ENCODE measurements at regions not wholly inside any gene's neighbourhood (a gene's known extent, or its start where the extent isn't known, plus 50 kb on each side); places are given as distances from the start of the nearest gene placed in this dataset.

- Histone ChIP-seq H3K27me3 (ENCODE audit: control insufficient read depth in 2 of 2, insufficient read depth in 2 of 2, low read length in 2 of 2) (no peaks in the 10 kb centered on the region), H3K4me2 (ENCODE audit: insufficient read depth, low read length) (no peak overlapping the region), H3K79me2 (ENCODE audit: control insufficient read depth, insufficient read depth, low read length) (no peaks in the 10 kb centered on the region), H3K4me1 (ENCODE audit: control insufficient read depth, extremely low read depth, insufficient read depth, low read length) (no peaks in the 10 kb centered on the region), H4K20me1 (replicated peaks; ENCODE audit: control insufficient read depth, extremely low read depth, insufficient read depth, low read length) (no peaks in the 10 kb centered on the region), H3K9me3 (replicated peaks; ENCODE audit: control insufficient read depth, insufficient read depth, low read length) (peaks cover 7% of the 10 kb centered on the region), H3K9ac (replicated peaks; ENCODE audit: extremely low read depth, insufficient read depth, low read length) (no peak overlapping the region), H3K4me3 (replicated peaks in 1 of 3; ENCODE audit: insufficient read depth in 1 of 3, low read depth in 1 of 3, low read length in 3 of 3) (no peak overlapping the region), H3K27ac (ENCODE audit: insufficient read depth, low read depth, low read length) (no peak overlapping the region), H3K36me3 (ENCODE audit: control insufficient read depth in 2 of 2, extremely low read depth in 1 of 2, insufficient read depth in 2 of 2, low read length in 2 of 2) (no peaks in the 10 kb centered on the region), H3K9me1 (replicated peaks; ENCODE audit: control insufficient read depth, extremely low read depth, insufficient read depth, low read length) (no peaks in the 10 kb centered on the region), H2AFZ (ENCODE audit: low read depth, low read length) (no peak overlapping the region)
- intact Hi-C loops (cut with micrococcal nuclease) = no loop called here
- no peak for TF ChIP-seq CTCF (IDR thresholded peaks at IDR 0.05; ENCODE audit: extremely low read depth in 1 of 2, insufficient read depth in 1 of 2, low read depth in 1 of 2, low read length in 2 of 2)
- ChIA-PET POLR2A (no interaction called here), CTCF (no interaction called here)
- no peak for FAIRE-seq
- BruUV-seq (replicated peaks) = no TSS peak
- dilution Hi-C loops (cut with MboI; ENCODE audit: extremely low pct_ligation_motif_present, low sequenced_read_pairs) = no loop called here
- no peak for DNase-seq (ENCODE audit: low read depth, low spot score)
These were observed 465.0 kb downstream of the MTRR start for GRCh38 chr5:8333977-8334376.

DNA sequence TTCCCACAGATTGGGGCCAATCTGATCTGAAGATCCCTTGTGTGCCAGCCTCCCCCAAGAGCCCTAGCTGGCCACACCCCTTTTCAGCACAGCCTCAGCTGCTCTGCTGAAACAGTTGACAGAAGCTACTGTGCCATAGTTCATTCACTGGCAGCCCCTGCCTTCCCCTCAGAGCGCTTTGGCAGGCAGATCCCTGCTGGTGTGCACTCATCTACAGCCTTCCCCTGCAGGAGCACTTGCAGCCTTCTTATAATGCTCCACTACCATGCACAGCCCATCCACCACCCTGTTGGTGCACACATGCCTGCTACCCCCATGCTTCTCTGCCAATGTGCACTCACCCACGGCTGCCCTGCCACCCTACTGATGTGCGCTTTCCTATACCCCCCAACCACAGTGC, 471.3 kb downstream of the MTRR start:
- Histone ChIP-seq H3K4me1 (ENCODE audit: control insufficient read depth, extremely low read depth, insufficient read depth, low read length) (no peaks in the 10 kb centered on the region), H3K4me3 (replicated peaks in 1 of 3; ENCODE audit: insufficient read depth in 1 of 3, low read depth in 1 of 3, low read length in 3 of 3) (no peak overlapping the region), H3K27ac (ENCODE audit: insufficient read depth, low read depth, low read length) (no peak overlapping the region), H3K27me3 (ENCODE audit: control insufficient read depth in 2 of 2, insufficient read depth in 2 of 2, low read length in 2 of 2) (no peaks in the 10 kb centered on the region), H3K79me2 (ENCODE audit: control insufficient read depth, insufficient read depth, low read length) (no peaks in the 10 kb centered on the region), H3K4me2 (ENCODE audit: insufficient read depth, low read length) (no peak overlapping the region), H3K36me3 (ENCODE audit: control insufficient read depth in 2 of 2, extremely low read depth in 1 of 2, insufficient read depth in 2 of 2, low read length in 2 of 2) (no peaks in the 10 kb centered on the region), H2AFZ (ENCODE audit: low read depth, low read length) (no peak overlapping the region), H3K9ac (replicated peaks; ENCODE audit: extremely low read depth, insufficient read depth, low read length) (no peak overlapping the region), H3K9me3 (replicated peaks; ENCODE audit: control insufficient read depth, insufficient read depth, low read length) (peaks cover 2% of the 10 kb centered on the region), H3K9me1 (replicated peaks; ENCODE audit: control insufficient read depth, extremely low read depth, insufficient read depth, low read length) (no peaks in the 10 kb centered on the region), H4K20me1 (replicated peaks; ENCODE audit: control insufficient read depth, extremely low read depth, insufficient read depth, low read length) (no peaks in the 10 kb centered on the region)
- no peak for TF ChIP-seq JUN (IDR thresholded peaks at IDR 0.05; ENCODE audit: borderline replicate concordance, insufficient read depth, insufficient read length, low read depth)
- no peak for TF ChIP-seq POLR2AphosphoS5 (IDR thresholded peaks at IDR 0.05; ENCODE audit: insufficient read depth, low read depth, low read length)
- TF ChIP-seq, protein P1, sequence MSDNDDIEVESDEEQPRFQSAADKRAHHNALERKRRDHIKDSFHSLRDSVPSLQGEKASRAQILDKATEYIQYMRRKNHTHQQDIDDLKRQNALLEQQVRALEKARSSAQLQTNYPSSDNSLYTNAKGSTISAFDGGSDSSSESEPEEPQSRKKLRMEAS (IDR thresholded peaks at IDR 0.05; ENCODE audit: insufficient read depth, insufficient read length) = no peak
- TF ChIP-seq MYC (IDR thresholded peaks at IDR 0.05; ENCODE audit: low read depth, low read length) = no peak
- no peak for TF ChIP-seq POLR2A (IDR thresholded peaks at IDR 0.05; ENCODE audit: low read depth, low read length)
- TF ChIP-seq GATA2 (IDR thresholded peaks at IDR 0.05; ENCODE audit: insufficient read depth, insufficient read length, low read depth, low read length) = no peak
- no peak for TF ChIP-seq FOS (IDR thresholded peaks at IDR 0.05; ENCODE audit: borderline replicate concordance, insufficient read depth, low read length)
- TF ChIP-seq EZH2 (IDR thresholded peaks at IDR 0.05; ENCODE audit: borderline replicate concordance, low read depth, low read length, severe bottlenecking) = no peak
- TF ChIP-seq CTCF (IDR thresholded peaks at IDR 0.05; ENCODE audit: extremely low read depth in 1 of 2, insufficient read depth in 1 of 2, low read depth in 1 of 2, low read length in 2 of 2) = no peak
- dilution Hi-C loops (cut with MboI; ENCODE audit: extremely low pct_ligation_motif_present, low sequenced_read_pairs) = no loop called here
- ChIA-PET CTCF (no interaction called here), POLR2A (no interaction called here)
- DNase-seq (ENCODE audit: low read depth, low spot score) = no peak
- no peak for FAIRE-seq
- no TSS peak for BruUV-seq (replicated peaks)
- intact Hi-C loops (cut with micrococcal nuclease) = no loop called here

All from endothelial cell of umbilical vein (primary cell).